Keratinocyte (primary cell): ENCODE measurements at regions not wholly inside any gene's neighbourhood (a gene's known extent, or its start where the extent isn't known, plus 50 kb on each side); places are given as distances from the start of the nearest gene placed in this dataset.
"Not testable (repeated sequence)": the region's sequence is repeated elsewhere in the genome, so short reads cannot be mapped to it uniquely, and the experiment has no call there.

ENCODE experiments used
- DNase-seq: peaks from one replicate; pipeline ENCODE4 v3.0.0-alpha.2; 2011; ENCODE audit warnings: low read depth, missing footprints, low spot score
- FAIRE-seq: peaks from 2 replicates; lab custom pipeline; 2011; peaks lifted over from hg19 to GRCh38; lab: Jason Lieb, UNC
- H2AFZ ChIP-seq: 2 replicates; pipeline ENCODE4 v1.6.0; 2012; ENCODE audit warnings: low read length, control low read depth, inconsistent platforms; ENCODE audit not compliant: control insufficient read depth
- H3K27ac ChIP-seq: 2 replicates; pipeline ENCODE4 v1.5.1; 2011; ENCODE audit warnings: low read length; ENCODE audit not compliant: control insufficient read depth, insufficient read depth
- H3K27me3 ChIP-seq: 3 replicates; pipeline ENCODE4 v1.6.0; 2011; ENCODE audit warnings: low read length; ENCODE audit not compliant: control insufficient read depth, insufficient read depth; ENCODE audit errors: extremely low read depth
- H3K36me3 ChIP-seq, 2 experiments: 2 replicates in 1 of 2; 3 replicates in 1 of 2; pipeline ENCODE4 v1.5.1; 2011; ENCODE audit warnings: low read length in 2 of 2, mild to moderate bottlenecking in 1 of 2; ENCODE audit not compliant: control insufficient read depth in 2 of 2, insufficient read depth in 2 of 2; ENCODE audit errors: extremely low read depth in 1 of 2
- H3K4me1 ChIP-seq: 3 replicates; pipeline ENCODE4 v1.5.1; 2011; ENCODE audit warnings: low read length; ENCODE audit not compliant: control insufficient read depth, insufficient read depth; ENCODE audit errors: extremely low read depth
- H3K4me2 ChIP-seq: 3 replicates; pipeline ENCODE4 v1.6.0; 2011; ENCODE audit warnings: low read depth, low read length; ENCODE audit not compliant: control insufficient read depth, insufficient read depth; ENCODE audit errors: extremely low read depth
- H3K4me3 ChIP-seq, 3 experiments: fragments of 200-600 bp in 1 of 3; sonication (generic) in 1 of 3; 2 replicates in 2 of 3; 3 replicates in 1 of 3; pipeline ENCODE4 v1.5.1; 2011 to 2016; ENCODE audit warnings: low read length in 3 of 3, mild to moderate bottlenecking in 3 of 3, control low read depth in 2 of 3, inconsistent platforms in 1 of 3, low read depth in 1 of 3, mixed read lengths in 1 of 3, mixed run types in 1 of 3, moderate library complexity in 1 of 3; ENCODE audit not compliant: control insufficient read depth in 2 of 3, insufficient read depth in 2 of 3; ENCODE audit errors: extremely low read depth in 1 of 3
- H3K79me2 ChIP-seq: 2 replicates; pipeline ENCODE4 v1.6.0; 2012; ENCODE audit warnings: low read length; ENCODE audit not compliant: control insufficient read depth, insufficient read depth
- H3K9ac ChIP-seq: 3 replicates; pipeline ENCODE4 v1.6.0; 2011; ENCODE audit warnings: low read length; ENCODE audit not compliant: control insufficient read depth, insufficient read depth; ENCODE audit errors: extremely low read depth
- H3K9me1 ChIP-seq: 3 replicates; pipeline ENCODE4 v1.6.0; 2011; ENCODE audit warnings: low read length; ENCODE audit not compliant: control insufficient read depth, insufficient read depth; ENCODE audit errors: extremely low read depth
- H3K9me3 ChIP-seq: 2 replicates; pipeline ENCODE4 v1.5.1; 2012; ENCODE audit warnings: low read depth, low read length; ENCODE audit not compliant: control insufficient read depth
- H4K20me1 ChIP-seq: 3 replicates; pipeline ENCODE4 v1.6.0; 2011; ENCODE audit warnings: low read length; ENCODE audit not compliant: control insufficient read depth, insufficient read depth; ENCODE audit errors: extremely low read depth
- EZH2 ChIP-seq: IDR thresholded peaks from one replicate; pipeline ENCODE4 v1.6.1; 2012; ENCODE audit warnings: inconsistent platforms, mild to moderate bottlenecking, low read length, moderate library complexity
- dilution Hi-C: fragments of 300-500 bp; cut with MboI; formaldehyde crosslinking; loops from one replicate; pipeline ENCODE4 v1.7.0; 2020; ENCODE audit warnings: low sequenced_read_pairs; ENCODE audit not compliant: extremely low pct_ligation_motif_present
- TF ChIP-seq, protein P1 (sequence below), 3 experiments: IDR thresholded peaks in 1 of 3; conservative IDR thresholded peaks in 1 of 3; optimal IDR thresholded peaks in 1 of 3; 2 replicates in 2 of 3; 3 replicates in 1 of 3; pipeline versions ENCODE3 to v1.5.1; 2011; ENCODE audit warnings: low read length in 3 of 3, mild to moderate bottlenecking in 3 of 3, moderate library complexity in 2 of 3, control low read depth in 1 of 3, inconsistent platforms in 1 of 3; ENCODE audit not compliant: insufficient read depth in 2 of 3; ENCODE audit errors: extremely low read depth in 1 of 3

DNA sequence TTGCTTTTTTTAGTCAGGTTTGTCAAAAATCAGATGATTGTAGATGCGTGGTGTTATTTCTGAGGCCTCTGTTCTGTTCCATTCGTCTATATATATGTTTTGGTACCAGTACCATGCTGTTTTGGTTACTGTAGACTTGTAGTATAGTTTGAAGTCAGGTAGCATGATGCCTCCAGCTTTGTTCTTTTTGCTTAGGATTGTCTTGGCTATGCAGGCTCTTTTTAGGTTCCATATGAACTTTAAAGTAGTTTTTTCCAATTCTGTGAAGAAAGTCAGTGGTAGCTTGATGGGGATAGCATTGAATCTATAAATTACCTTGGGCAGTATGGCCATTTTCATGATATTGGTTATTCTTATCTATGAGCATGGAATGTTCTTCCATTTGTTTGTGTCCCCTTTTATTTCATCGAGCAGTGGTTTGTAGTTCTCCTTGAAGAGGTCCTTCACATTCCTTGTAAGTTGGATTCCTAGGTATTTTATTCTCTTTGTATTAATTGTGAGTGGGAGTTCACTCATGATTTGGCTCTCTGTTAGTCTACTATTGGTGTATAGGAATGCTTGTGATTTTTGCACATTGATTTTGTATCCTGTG, 70.1 kb upstream of the TOP3B start:
- H3K9ac ChIP-seq, H3K27ac ChIP-seq, H3K4me1 ChIP-seq, H3K9me3 ChIP-seq, H2AFZ ChIP-seq, H3K4me3 ChIP-seq, H4K20me1 ChIP-seq, H3K79me2 ChIP-seq, FAIRE-seq, H3K9me1 ChIP-seq, H3K36me3 ChIP-seq, dilution Hi-C loops, DNase-seq, H3K4me2 ChIP-seq: not testable (repeated sequence)
- peaks cover 11% of the 10 kb centered on the region for H3K27me3 ChIP-seq

DNA sequence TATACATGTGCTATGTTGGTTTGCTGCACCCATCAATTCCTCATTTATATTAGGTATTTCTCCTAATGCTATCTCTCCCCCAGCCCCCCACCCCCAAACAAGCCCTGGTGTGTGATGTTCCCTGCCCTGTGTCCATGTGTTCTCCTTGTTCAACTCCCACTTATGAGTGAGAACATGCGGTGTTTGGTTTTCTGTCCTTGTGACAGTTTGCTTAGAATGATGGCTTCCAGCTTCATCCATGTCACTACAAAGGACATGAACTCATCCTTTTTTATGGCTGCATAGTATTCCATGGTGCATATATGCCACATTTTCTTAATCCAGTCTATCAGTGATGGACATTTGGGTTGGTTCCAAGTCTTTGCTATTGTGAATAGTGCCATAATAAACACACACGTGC, 68.4 kb upstream of the TOP3B start:
- DNase-seq, H3K9me3 ChIP-seq, H3K27ac ChIP-seq, FAIRE-seq, H3K79me2 ChIP-seq, H3K36me3 ChIP-seq, H3K4me1 ChIP-seq, H3K4me3 ChIP-seq, H3K9me1 ChIP-seq, H3K27me3 ChIP-seq, H4K20me1 ChIP-seq, H3K4me2 ChIP-seq, dilution Hi-C loops, H2AFZ ChIP-seq, H3K9ac ChIP-seq: not testable (repeated sequence)

DNA sequence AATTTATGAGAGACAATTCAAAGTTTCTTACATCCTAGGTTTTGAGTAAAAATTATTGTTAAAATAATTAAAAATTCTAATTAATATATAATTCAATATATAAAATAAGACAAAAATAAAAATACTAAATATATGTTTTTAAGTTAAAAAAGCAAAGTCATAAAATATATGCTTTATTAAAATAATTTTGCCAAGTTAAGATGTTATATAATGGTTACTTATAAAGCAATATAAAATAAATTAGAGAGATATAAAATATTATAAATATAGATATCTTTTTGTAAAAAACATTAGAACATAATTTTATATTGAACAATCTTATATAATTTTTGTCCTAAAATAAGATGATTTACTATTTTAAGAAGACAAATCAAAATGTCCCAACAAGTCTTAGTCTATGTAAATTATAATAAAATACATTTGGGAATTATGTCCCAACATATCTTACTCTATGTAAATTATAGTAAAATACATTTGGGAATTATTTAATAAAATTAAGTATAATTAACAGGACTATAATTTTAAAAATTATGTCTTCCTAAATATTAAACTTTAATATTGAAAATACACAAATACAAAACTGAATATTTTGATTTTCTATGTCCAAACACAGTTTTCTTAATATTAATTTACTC, 67.7 kb upstream of the TOP3B start:
- no peak for TF ChIP-seq EZH2
- TF ChIP-seq, protein P1, sequence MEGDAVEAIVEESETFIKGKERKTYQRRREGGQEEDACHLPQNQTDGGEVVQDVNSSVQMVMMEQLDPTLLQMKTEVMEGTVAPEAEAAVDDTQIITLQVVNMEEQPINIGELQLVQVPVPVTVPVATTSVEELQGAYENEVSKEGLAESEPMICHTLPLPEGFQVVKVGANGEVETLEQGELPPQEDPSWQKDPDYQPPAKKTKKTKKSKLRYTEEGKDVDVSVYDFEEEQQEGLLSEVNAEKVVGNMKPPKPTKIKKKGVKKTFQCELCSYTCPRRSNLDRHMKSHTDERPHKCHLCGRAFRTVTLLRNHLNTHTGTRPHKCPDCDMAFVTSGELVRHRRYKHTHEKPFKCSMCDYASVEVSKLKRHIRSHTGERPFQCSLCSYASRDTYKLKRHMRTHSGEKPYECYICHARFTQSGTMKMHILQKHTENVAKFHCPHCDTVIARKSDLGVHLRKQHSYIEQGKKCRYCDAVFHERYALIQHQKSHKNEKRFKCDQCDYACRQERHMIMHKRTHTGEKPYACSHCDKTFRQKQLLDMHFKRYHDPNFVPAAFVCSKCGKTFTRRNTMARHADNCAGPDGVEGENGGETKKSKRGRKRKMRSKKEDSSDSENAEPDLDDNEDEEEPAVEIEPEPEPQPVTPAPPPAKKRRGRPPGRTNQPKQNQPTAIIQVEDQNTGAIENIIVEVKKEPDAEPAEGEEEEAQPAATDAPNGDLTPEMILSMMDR (optimal IDR thresholded peaks at IDR 0.05 in 1 of 3, IDR thresholded peaks at IDR 0.05 in 1 of 3, conservative IDR thresholded peaks at IDR 0.05 in 1 of 3; ENCODE audit: extremely low read depth in 1 of 3, insufficient read depth in 2 of 3, low read length in 3 of 3), result no peak
- no peaks in the 10 kb centered on the region for H3K9me1 ChIP-seq
- no peak overlapping the region for H3K27ac ChIP-seq
- no peak overlapping the region for H2AFZ ChIP-seq
- no peak overlapping the region for H3K4me3 ChIP-seq
- H3K9ac ChIP-seq, result no peak overlapping the region
- H3K79me2 ChIP-seq, result no peaks in the 10 kb centered on the region
- peaks cover 5% of the 10 kb centered on the region for H3K27me3 ChIP-seq
- no peak for FAIRE-seq
- no peaks in the 10 kb centered on the region for H3K4me1 ChIP-seq
- H3K9me3 ChIP-seq, result no peaks in the 10 kb centered on the region
- no peak overlapping the region for H3K4me2 ChIP-seq
- no peak for DNase-seq
- H3K36me3 ChIP-seq, result no peaks in the 10 kb centered on the region
- dilution Hi-C loops, result no loop called here
- no peaks in the 10 kb centered on the region for H4K20me1 ChIP-seq
